ENCODE measurements at regions not wholly inside any gene's neighbourhood (a gene's known extent, or its start where the extent isn't known, plus 50 kb on each side); places are given as distances from the start of the nearest gene placed in this dataset.

GRCh38 chr3:23055733-23056376 lies 147.3 kb upstream of the UBE2E2 start:
- no peak overlapping the region for H3K4me3 ChIP-seq (ENCODE audit: low read depth, low read length)
- peak; percentile 40 for DNase-seq (ENCODE audit: low read depth)
- TF ChIP-seq CTCF (IDR thresholded peaks at IDR 0.05; ENCODE audit: insufficient read depth, low read depth, low read length, missing control alignments), result no peak

GRCh38 chr3:23062582-23062981 lies 140.5 kb upstream of the UBE2E2 start:
- no peak for DNase-seq (ENCODE audit: low read depth)
- no peak for TF ChIP-seq CTCF (IDR thresholded peaks at IDR 0.05; ENCODE audit: insufficient read depth, low read depth, low read length, missing control alignments)
- no peak overlapping the region for H3K4me3 ChIP-seq (ENCODE audit: low read depth, low read length)

GRCh38 chr3:23062982-23063381 lies 140.1 kb upstream of the UBE2E2 start:
- TF ChIP-seq CTCF (IDR thresholded peaks at IDR 0.05; ENCODE audit: insufficient read depth, low read depth, low read length, missing control alignments), result no peak
- no peak for DNase-seq (ENCODE audit: low read depth)
- H3K4me3 ChIP-seq (ENCODE audit: low read depth, low read length), result no peak overlapping the region

- H3K4me3 ChIP-seq (ENCODE audit: low read depth, low read length), result no peak overlapping the region
- no peak for TF ChIP-seq CTCF (IDR thresholded peaks at IDR 0.05; ENCODE audit: insufficient read depth, low read depth, low read length, missing control alignments)
- no peak for DNase-seq (ENCODE audit: low read depth)
These were observed 136.0 kb upstream of the UBE2E2 start for GRCh38 chr3:23067116-23067515.

- DNase-seq (ENCODE audit: low read depth), result no peak
- no peak overlapping the region for H3K4me3 ChIP-seq (ENCODE audit: low read depth, low read length)
- TF ChIP-seq CTCF (IDR thresholded peaks at IDR 0.05; ENCODE audit: insufficient read depth, low read depth, low read length, missing control alignments), result no peak
These were observed 135.0 kb upstream of the UBE2E2 start for GRCh38 chr3:23068016-23068728.

GRCh38 chr3:23071296-23071695 lies 131.8 kb upstream of the UBE2E2 start:
- H3K4me3 ChIP-seq (ENCODE audit: low read depth, low read length), result no peak overlapping the region
- TF ChIP-seq CTCF (IDR thresholded peaks at IDR 0.05; ENCODE audit: insufficient read depth, low read depth, low read length, missing control alignments), result no peak
- no peak for DNase-seq (ENCODE audit: low read depth)
